ENCODE measurements at regions not wholly inside any gene's neighbourhood (a gene's known extent, or its start where the extent isn't known, plus 50 kb on each side); places are given as distances from the start of the nearest gene placed in this dataset.

GRCh38 chr20:39789411-39789810 is 827.3 kb downstream of the DHX35 start:
- Histone ChIP-seq H3K4me2 (ENCODE audit: low read length) (no peak overlapping the region), H3K4me1 (ENCODE audit: control insufficient read depth, low read length) (no peaks in the 10 kb centered on the region), H3F3A (ENCODE audit: control insufficient read depth, insufficient read depth) (no peaks in the 10 kb centered on the region), H3K27ac (ENCODE audit: low read depth, low read length) (no peak overlapping the region), H3K27me3 (ENCODE audit: control insufficient read depth, low read length) (no peaks in the 10 kb centered on the region), H4K20me1 (ENCODE audit: control insufficient read depth, insufficient read depth, low read depth, low read length) (no peaks in the 10 kb centered on the region), H3K9me2 (replicated peaks; ENCODE audit: control insufficient read depth, low read length) (no peaks in the 10 kb centered on the region), H3K9me3 (ENCODE audit: control insufficient read depth, insufficient read depth, low read length) (no peaks in the 10 kb centered on the region), H3K36me3 (ENCODE audit: control insufficient read depth, low read length) (no peaks in the 10 kb centered on the region), H3K4me3 (ENCODE audit: low read length) (no peak overlapping the region), H3K79me2 (ENCODE audit: control insufficient read depth, low read length) (no peaks in the 10 kb centered on the region)
- no peak for TF ChIP-seq CTCF (IDR thresholded peaks at IDR 0.05; ENCODE audit: low read depth, low read length, poor library complexity, severe bottlenecking)
- TF ChIP-seq EZH2phosphoT487 (IDR thresholded peaks at IDR 0.05; ENCODE audit: borderline replicate concordance, low read length): no peak

- H3F3A ChIP-seq (ENCODE audit: control insufficient read depth, insufficient read depth): no peaks in the 10 kb centered on the region
- H3K36me3 ChIP-seq (ENCODE audit: control insufficient read depth, low read length): no peaks in the 10 kb centered on the region
- no peaks in the 10 kb centered on the region for H3K4me1 ChIP-seq (ENCODE audit: control insufficient read depth, low read length)
- H3K79me2 ChIP-seq (ENCODE audit: control insufficient read depth, low read length): no peaks in the 10 kb centered on the region
- H3K4me3 ChIP-seq (ENCODE audit: low read length): no peak overlapping the region
- TF ChIP-seq CTCF (IDR thresholded peaks at IDR 0.05; ENCODE audit: low read depth, low read length, poor library complexity, severe bottlenecking): no peak
- TF ChIP-seq EZH2phosphoT487 (IDR thresholded peaks at IDR 0.05; ENCODE audit: borderline replicate concordance, low read length): no peak
- no peaks in the 10 kb centered on the region for H3K9me3 ChIP-seq (ENCODE audit: control insufficient read depth, insufficient read depth, low read length)
- no peaks in the 10 kb centered on the region for H3K9me2 ChIP-seq (replicated peaks; ENCODE audit: control insufficient read depth, low read length)
- H3K27me3 ChIP-seq (ENCODE audit: control insufficient read depth, low read length): no peaks in the 10 kb centered on the region
- no peak overlapping the region for H3K4me2 ChIP-seq (ENCODE audit: low read length)
- H4K20me1 ChIP-seq (ENCODE audit: control insufficient read depth, insufficient read depth, low read depth, low read length): no peaks in the 10 kb centered on the region
- no peak overlapping the region for H3K27ac ChIP-seq (ENCODE audit: low read depth, low read length)
These were observed 823.2 kb downstream of the DHX35 start for GRCh38 chr20:39785252-39785917.

- no peaks in the 10 kb centered on the region for H3K9me2 ChIP-seq (replicated peaks; ENCODE audit: control insufficient read depth, low read length)
- no peaks in the 10 kb centered on the region for H4K20me1 ChIP-seq (ENCODE audit: control insufficient read depth, insufficient read depth, low read depth, low read length)
- no peaks in the 10 kb centered on the region for H3K36me3 ChIP-seq (ENCODE audit: control insufficient read depth, low read length)
- no peak overlapping the region for H3K4me2 ChIP-seq (ENCODE audit: low read length)
- TF ChIP-seq CTCF (IDR thresholded peaks at IDR 0.05; ENCODE audit: low read depth, low read length, poor library complexity, severe bottlenecking): no peak
- no peak for TF ChIP-seq EZH2phosphoT487 (IDR thresholded peaks at IDR 0.05; ENCODE audit: borderline replicate concordance, low read length)
- H3K79me2 ChIP-seq (ENCODE audit: control insufficient read depth, low read length): no peaks in the 10 kb centered on the region
- no peak overlapping the region for H3K4me3 ChIP-seq (ENCODE audit: low read length)
- no peaks in the 10 kb centered on the region for H3K27me3 ChIP-seq (ENCODE audit: control insufficient read depth, low read length)
- no peaks in the 10 kb centered on the region for H3K9me3 ChIP-seq (ENCODE audit: control insufficient read depth, insufficient read depth, low read length)
- H3F3A ChIP-seq (ENCODE audit: control insufficient read depth, insufficient read depth): no peaks in the 10 kb centered on the region
- H3K27ac ChIP-seq (ENCODE audit: low read depth, low read length): no peak overlapping the region
- H3K4me1 ChIP-seq (ENCODE audit: control insufficient read depth, low read length): no peaks in the 10 kb centered on the region
These were observed 822.5 kb downstream of the DHX35 start for GRCh38 chr20:39784693-39785092.

All from DOHH2 (cell line).